ENCODE measurements at regions not wholly inside any gene's neighbourhood (a gene's known extent, or its start where the extent isn't known, plus 50 kb on each side); places are given as distances from the start of the nearest gene placed in this dataset.

- peaks cover 19% of the 10 kb centered on the region for H3K27me3 ChIP-seq (ENCODE audit: insufficient read depth, low read length)
- no peak overlapping the region for H3K9ac ChIP-seq (ENCODE audit: low read depth, low read length)
- no peaks in the 10 kb centered on the region for H3K36me3 ChIP-seq (ENCODE audit: insufficient read depth, low read length)
- no peak overlapping the region for H3K27ac ChIP-seq (ENCODE audit: low read depth, low read length)
- no peaks in the 10 kb centered on the region for H3K9me3 ChIP-seq (ENCODE audit: insufficient read depth, low read depth, low read length)
- no peaks in the 10 kb centered on the region for H3K4me1 ChIP-seq (ENCODE audit: insufficient read depth, low read length)
- no peak overlapping the region for H3K4me3 ChIP-seq (ENCODE audit: low read length)
- 56% methylated on average over 9 of the region's 9 CpGs for WGBS
Observed at GRCh38 chr15:31442226-31442625, 115.6 kb downstream of the KLF13 start.

GRCh38 chr15:31442699-31443111 lies 116.1 kb downstream of the KLF13 start:
- 67% methylated on average over 4 of the region's 4 CpGs for WGBS
- Histone ChIP-seq H3K36me3 (ENCODE audit: insufficient read depth, low read length) (no peaks in the 10 kb centered on the region), H3K27me3 (ENCODE audit: insufficient read depth, low read length) (peaks cover 19% of the 10 kb centered on the region), H3K4me3 (ENCODE audit: low read length) (no peak overlapping the region), H3K9me3 (ENCODE audit: insufficient read depth, low read depth, low read length) (no peaks in the 10 kb centered on the region), H3K4me1 (ENCODE audit: insufficient read depth, low read length) (no peaks in the 10 kb centered on the region), H3K27ac (ENCODE audit: low read depth, low read length) (no peak overlapping the region), H3K9ac (ENCODE audit: low read depth, low read length) (no peak overlapping the region)

- 91% methylated on average over 3 of the region's 3 CpGs for WGBS
- Histone ChIP-seq H3K27me3 (ENCODE audit: insufficient read depth, low read length) (peaks cover 19% of the 10 kb centered on the region), H3K36me3 (ENCODE audit: insufficient read depth, low read length) (no peaks in the 10 kb centered on the region), H3K9me3 (ENCODE audit: insufficient read depth, low read depth, low read length) (no peaks in the 10 kb centered on the region), H3K9ac (ENCODE audit: low read depth, low read length) (no peak overlapping the region), H3K4me3 (ENCODE audit: low read length) (no peak overlapping the region), H3K27ac (ENCODE audit: low read depth, low read length) (no peak overlapping the region), H3K4me1 (ENCODE audit: insufficient read depth, low read length) (no peaks in the 10 kb centered on the region)
Observed at GRCh38 chr15:31444844-31445243, 118.2 kb downstream of the KLF13 start.

GRCh38 chr15:31446546-31446945 lies 119.9 kb downstream of the KLF13 start:
- Histone ChIP-seq H3K4me1 (ENCODE audit: insufficient read depth, low read length) (no peaks in the 10 kb centered on the region), H3K9me3 (ENCODE audit: insufficient read depth, low read depth, low read length) (no peaks in the 10 kb centered on the region), H3K9ac (ENCODE audit: low read depth, low read length) (no peak overlapping the region), H3K4me3 (ENCODE audit: low read length) (no peak overlapping the region), H3K36me3 (ENCODE audit: insufficient read depth, low read length) (no peaks in the 10 kb centered on the region), H3K27ac (ENCODE audit: low read depth, low read length) (no peak overlapping the region), H3K27me3 (ENCODE audit: insufficient read depth, low read length) (peaks cover 5% of the 10 kb centered on the region)
- WGBS: 89% methylated on average over 7 of the region's 7 CpGs

- no peak overlapping the region for H3K4me3 ChIP-seq (ENCODE audit: low read length)
- no peaks in the 10 kb centered on the region for H3K9me3 ChIP-seq (ENCODE audit: insufficient read depth, low read depth, low read length)
- no peak overlapping the region for H3K27ac ChIP-seq (ENCODE audit: low read depth, low read length)
- no peaks in the 10 kb centered on the region for H3K4me1 ChIP-seq (ENCODE audit: insufficient read depth, low read length)
- H3K9ac ChIP-seq (ENCODE audit: low read depth, low read length): no peak overlapping the region
- 92% methylated on average over 8 of the region's 8 CpGs for WGBS
- no peaks in the 10 kb centered on the region for H3K27me3 ChIP-seq (ENCODE audit: insufficient read depth, low read length)
- no peaks in the 10 kb centered on the region for H3K36me3 ChIP-seq (ENCODE audit: insufficient read depth, low read length)
Observed at GRCh38 chr15:31447931-31448634, 121.4 kb downstream of the KLF13 start.

- WGBS: 93% methylated on average over 5 of the region's 5 CpGs
- Histone ChIP-seq H3K27ac (ENCODE audit: low read depth, low read length) (no peak overlapping the region), H3K9me3 (ENCODE audit: insufficient read depth, low read depth, low read length) (no peaks in the 10 kb centered on the region), H3K27me3 (ENCODE audit: insufficient read depth, low read length) (no peaks in the 10 kb centered on the region), H3K36me3 (ENCODE audit: insufficient read depth, low read length) (no peaks in the 10 kb centered on the region), H3K9ac (ENCODE audit: low read depth, low read length) (no peak overlapping the region), H3K4me1 (ENCODE audit: insufficient read depth, low read length) (no peaks in the 10 kb centered on the region), H3K4me3 (ENCODE audit: low read length) (no peak overlapping the region)
Observed at GRCh38 chr15:31448635-31448979, 122.0 kb downstream of the KLF13 start.

GRCh38 chr15:31452595-31453557 lies 126.2 kb downstream of the KLF13 start:
- Histone ChIP-seq H3K36me3 (ENCODE audit: insufficient read depth, low read length) (no peaks in the 10 kb centered on the region), H3K4me1 (ENCODE audit: insufficient read depth, low read length) (peaks cover 3% of the 10 kb centered on the region; the same call in 1 of the 2 replicates), H3K27me3 (ENCODE audit: insufficient read depth, low read length) (no peaks in the 10 kb centered on the region), H3K27ac (ENCODE audit: low read depth, low read length) (no peak overlapping the region), H3K9me3 (ENCODE audit: insufficient read depth, low read depth, low read length) (no peaks in the 10 kb centered on the region), H3K4me3 (ENCODE audit: low read length) (no peak overlapping the region), H3K9ac (ENCODE audit: low read depth, low read length) (no peak overlapping the region)
- WGBS: 93% methylated on average over 36 of the region's 36 CpGs

- no peaks in the 10 kb centered on the region for H3K27me3 ChIP-seq (ENCODE audit: insufficient read depth, low read length)
- no peak overlapping the region for H3K27ac ChIP-seq (ENCODE audit: low read depth, low read length)
- 96% methylated on average over 29 of the region's 29 CpGs for WGBS
- H3K9ac ChIP-seq (ENCODE audit: low read depth, low read length): no peak overlapping the region
- no peak overlapping the region for H3K4me3 ChIP-seq (ENCODE audit: low read length)
- no peaks in the 10 kb centered on the region for H3K9me3 ChIP-seq (ENCODE audit: insufficient read depth, low read depth, low read length)
- H3K36me3 ChIP-seq (ENCODE audit: insufficient read depth, low read length): no peaks in the 10 kb centered on the region
- H3K4me1 ChIP-seq (ENCODE audit: insufficient read depth, low read length): peaks cover 4% of the 10 kb centered on the region; the same call in 1 of the 2 replicates
Observed at GRCh38 chr15:31453558-31454318, 127.1 kb downstream of the KLF13 start.

- no peaks in the 10 kb centered on the region for H3K9me3 ChIP-seq (ENCODE audit: insufficient read depth, low read depth, low read length)
- H3K9ac ChIP-seq (ENCODE audit: low read depth, low read length): no peak overlapping the region
- H3K27me3 ChIP-seq (ENCODE audit: insufficient read depth, low read length): no peaks in the 10 kb centered on the region
- no peak overlapping the region for H3K27ac ChIP-seq (ENCODE audit: low read depth, low read length)
- H3K4me3 ChIP-seq (ENCODE audit: low read length): no peak overlapping the region
- 100% methylated on average over 1 of the region's 1 CpG for WGBS
- H3K4me1 ChIP-seq (ENCODE audit: insufficient read depth, low read length): peaks cover 6% of the 10 kb centered on the region; the same call in 1 of the 2 replicates
- no peaks in the 10 kb centered on the region for H3K36me3 ChIP-seq (ENCODE audit: insufficient read depth, low read length)
Observed at GRCh38 chr15:31455499-31455898, 128.9 kb downstream of the KLF13 start.

- no peaks in the 10 kb centered on the region for H3K9me3 ChIP-seq (ENCODE audit: insufficient read depth, low read depth, low read length)
- WGBS: 88% methylated on average over 8 of the region's 8 CpGs
- peaks cover 6% of the 10 kb centered on the region; the same call in 1 of the 2 replicates for H3K4me1 ChIP-seq (ENCODE audit: insufficient read depth, low read length)
- H3K36me3 ChIP-seq (ENCODE audit: insufficient read depth, low read length): no peaks in the 10 kb centered on the region
- no peaks in the 10 kb centered on the region for H3K27me3 ChIP-seq (ENCODE audit: insufficient read depth, low read length)
- H3K27ac ChIP-seq (ENCODE audit: low read depth, low read length): no peak overlapping the region
- H3K4me3 ChIP-seq (ENCODE audit: low read length): no peak overlapping the region
- no peak overlapping the region for H3K9ac ChIP-seq (ENCODE audit: low read depth, low read length)
Observed at GRCh38 chr15:31456354-31457060, 129.9 kb downstream of the KLF13 start.
